ENCODE measurements at regions not wholly inside any gene's neighbourhood (a gene's known extent, or its start where the extent isn't known, plus 50 kb on each side); places are given as distances from the start of the nearest gene placed in this dataset.

DNA sequence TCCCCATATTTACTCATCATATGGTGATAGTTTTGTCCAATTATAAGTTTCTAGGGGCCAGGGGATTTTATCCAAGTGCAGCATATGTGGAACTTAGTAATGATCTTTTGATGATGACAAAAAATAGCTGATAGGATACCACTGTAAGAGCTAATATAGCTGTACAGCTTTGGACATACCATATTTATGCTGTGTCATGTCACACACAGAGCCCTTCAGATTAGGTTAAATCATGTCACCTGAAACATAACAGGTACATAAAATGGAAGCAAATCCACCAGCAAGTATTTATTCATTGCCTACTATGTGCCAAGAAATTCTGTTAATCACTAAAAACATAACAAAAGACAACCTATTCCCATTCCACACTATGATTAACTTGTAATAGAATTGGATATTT, 82.8 kb upstream of the IPO9 start:
- Histone ChIP-seq H3K4me3 (ENCODE audit: low read depth, low read length) (no peak overlapping the region), H3K27me3 (ENCODE audit: control insufficient read depth, insufficient read depth, low read length) (no peaks in the 10 kb centered on the region), H3K9me3 (ENCODE audit: control insufficient read depth, insufficient read depth, low read length) (no peaks in the 10 kb centered on the region), H3K27ac (ENCODE audit: low read depth, low read length) (no peak overlapping the region)
- POLR2A ChIA-PET = no interaction called here
- CTCF ChIA-PET = interaction anchor here (1.5 to 5.4 kb wide), 3 partner anchors 37 to 233 kb away, joined by 4 to 16 read pairs (median 6); no protein-coding TSS in a partner anchor
- DNase-seq (ENCODE audit: low read depth, low spot score) = no peak
- no peak for TF ChIP-seq CTCF (IDR thresholded peaks at IDR 0.05; ENCODE audit: low read depth, low read length)

DNA sequence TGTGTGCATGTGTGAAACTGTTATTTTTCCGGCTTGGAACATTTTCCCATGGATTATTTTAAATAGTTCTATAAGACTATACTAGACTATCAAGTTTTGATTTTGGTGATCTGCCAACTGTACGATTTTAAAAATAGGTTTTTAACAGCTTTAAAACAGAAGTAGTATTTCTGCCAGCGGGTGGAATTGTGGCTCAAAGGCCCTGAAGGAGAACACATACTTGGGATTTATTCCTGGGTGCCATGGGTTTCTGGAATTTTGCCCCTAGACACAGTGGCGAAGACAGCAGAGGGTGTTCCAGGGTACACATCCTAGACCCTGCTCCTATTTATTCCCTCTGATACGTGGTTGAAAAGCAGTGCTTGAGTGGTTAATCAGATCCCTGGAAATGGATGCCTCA, 81.7 kb upstream of the IPO9 start:
- H3K27ac ChIP-seq (ENCODE audit: low read depth, low read length) = no peak overlapping the region
- TF ChIP-seq CTCF (IDR thresholded peaks at IDR 0.05; ENCODE audit: low read depth, low read length) = no peak
- no peaks in the 10 kb centered on the region for H3K9me3 ChIP-seq (ENCODE audit: control insufficient read depth, insufficient read depth, low read length)
- POLR2A ChIA-PET = no interaction called here
- DNase-seq (ENCODE audit: low read depth, low spot score) = no peak
- CTCF ChIA-PET = interaction anchor here (1.7 to 5.4 kb wide), 3 partner anchors 38 to 234 kb away, joined by 4 to 16 read pairs (median 15); no protein-coding TSS in a partner anchor
- H3K27me3 ChIP-seq (ENCODE audit: control insufficient read depth, insufficient read depth, low read length) = no peaks in the 10 kb centered on the region
- H3K4me3 ChIP-seq (ENCODE audit: low read depth, low read length) = no peak overlapping the region

GRCh38 chr1:201748335-201748734, 80.6 kb upstream of the IPO9 start:
- no peak overlapping the region for H3K4me3 ChIP-seq (ENCODE audit: low read depth, low read length)
- peak overlapping the region; percentile 85 for H3K27ac ChIP-seq (ENCODE audit: low read depth, low read length)
- CTCF ChIA-PET = interaction anchor here (0.6 to 5.4 kb wide), 5 partner anchors 39 to 341 kb away, joined by 3 to 16 read pairs (median 4); no protein-coding TSS in a partner anchor
- no peaks in the 10 kb centered on the region for H3K27me3 ChIP-seq (ENCODE audit: control insufficient read depth, insufficient read depth, low read length)
- no peaks in the 10 kb centered on the region for H3K9me3 ChIP-seq (ENCODE audit: control insufficient read depth, insufficient read depth, low read length)
- no peak for TF ChIP-seq CTCF (IDR thresholded peaks at IDR 0.05; ENCODE audit: low read depth, low read length)
- POLR2A ChIA-PET = interaction anchor here (0.7 to 1.4 kb wide), 5 partner anchors 8 to 35 kb away, joined by 3 to 8 read pairs (median 5); no protein-coding TSS in a partner anchor
- DNase-seq (ENCODE audit: low read depth, low spot score) = peak; percentile 74

DNA sequence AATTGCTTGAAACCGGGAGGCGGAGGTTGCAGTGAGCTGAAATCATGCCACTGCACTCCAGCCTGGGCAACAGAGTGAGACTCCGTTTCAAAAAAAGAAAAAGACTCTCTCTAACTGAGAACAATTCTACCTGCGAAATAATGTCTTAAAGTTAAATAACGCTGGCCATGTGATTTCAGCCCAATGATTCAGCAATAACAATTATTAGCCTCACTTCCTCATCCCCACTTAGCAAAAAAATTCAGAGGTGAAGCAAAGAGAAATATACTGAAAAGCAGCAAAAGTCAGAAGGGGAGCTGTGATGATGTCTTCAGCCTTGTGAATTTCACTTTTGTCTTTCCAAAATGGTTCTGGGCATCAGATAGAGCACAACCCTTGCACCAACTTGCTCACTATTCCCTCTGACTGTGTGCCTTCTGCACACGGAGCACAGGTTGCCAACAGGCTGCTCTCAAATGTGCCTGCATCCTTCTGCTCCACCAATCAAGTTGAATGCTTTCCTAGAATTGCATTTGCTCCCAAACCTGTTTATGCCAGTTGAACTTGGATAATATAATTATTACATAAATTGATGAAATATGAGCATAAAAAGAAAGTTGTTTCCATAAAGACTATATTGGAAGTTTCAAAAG, 79.8 kb upstream of the IPO9 start:
- peak overlapping the region; percentile 85 for H3K27ac ChIP-seq (ENCODE audit: low read depth, low read length)
- POLR2A ChIA-PET = interaction anchor here (1.4 kb wide), 2 partner anchors 8 to 34 kb away, joined by 5 to 8 read pairs; no protein-coding TSS in a partner anchor

More for the DNA sequence above, 79.8 kb upstream of the IPO9 start:
- no peak for TF ChIP-seq CTCF (IDR thresholded peaks at IDR 0.05; ENCODE audit: low read depth, low read length)
- CTCF ChIA-PET = interaction anchor here (1.7 to 5.4 kb wide), 3 partner anchors 40 to 236 kb away, joined by 4 to 16 read pairs (median 15); no protein-coding TSS in a partner anchor
- H3K27me3 ChIP-seq (ENCODE audit: control insufficient read depth, insufficient read depth, low read length) = no peaks in the 10 kb centered on the region
- no peak for DNase-seq (ENCODE audit: low read depth, low spot score)
- H3K9me3 ChIP-seq (ENCODE audit: control insufficient read depth, insufficient read depth, low read length) = no peaks in the 10 kb centered on the region
- H3K4me3 ChIP-seq (ENCODE audit: low read depth, low read length) = no peak overlapping the region
